Natural killer cell (primary cell): ENCODE measurements at regions not wholly inside any gene's neighbourhood (a gene's known extent, or its start where the extent isn't known, plus 50 kb on each side); places are given as distances from the start of the nearest gene placed in this dataset.
A peak's percentile ranks its signal among the peaks of the same experiment; 100 is the strongest.

Experiments
- ATAC-seq, 3 donors: fragments of 150-1000 bp in 2 of 3; fragments of 200-7000 bp in 1 of 3; cut with Tn5 transposase; 1 replicate in 1 of 3; 2 replicates in 2 of 3; pipeline ENCODE4 v1.10.0; 2021; ENCODE audit warnings: mild to moderate bottlenecking in 2 of 3, moderate library complexity in 2 of 3
- DNase-seq, 2 donors: peaks; one replicate each; pipeline versions ENCODE4 v3.0.0 to v3.0.0-alpha.2; 2013 to 2021; ENCODE audit warnings: mixed read lengths in 1 of 2
- H3K27ac ChIP-seq: one replicate; pipeline ENCODE4 v1.5.1; 2013; ENCODE audit warnings: mild to moderate bottlenecking, low read length
- H3K27me3 ChIP-seq: one replicate; pipeline ENCODE4 v1.6.1; 2013; ENCODE audit warnings: low read length; ENCODE audit not compliant: control insufficient read depth, insufficient read depth
- H3K36me3 ChIP-seq: one replicate; pipeline ENCODE4 v1.6.1; 2013; ENCODE audit warnings: low read length; ENCODE audit not compliant: control insufficient read depth, insufficient read depth
- H3K4me1 ChIP-seq: one replicate; pipeline ENCODE4 v1.6.1; 2013; ENCODE audit warnings: low read length; ENCODE audit not compliant: control insufficient read depth, insufficient read depth
- H3K4me3 ChIP-seq: one replicate; pipeline ENCODE4 v1.5.1; 2013; ENCODE audit warnings: low read length
- H3K9me3 ChIP-seq: one replicate; pipeline ENCODE4 v1.6.1; 2013; ENCODE audit warnings: low read length; ENCODE audit not compliant: control insufficient read depth, insufficient read depth
- H3K27ac Mint-ChIP-seq, 2 donors: one replicate each; pipeline ENCODE4 v1.8.0; 2022; ENCODE audit warnings: mild to moderate bottlenecking in 2 of 2, mixed read lengths in 2 of 2, moderate library complexity in 1 of 2
- H3K27me3 Mint-ChIP-seq, 2 donors: one replicate each; pipeline ENCODE4 v1.8.0; 2022; ENCODE audit warnings: low read depth in 2 of 2, mixed read lengths in 2 of 2
- H3K36me3 Mint-ChIP-seq: one replicate; pipeline ENCODE4 v1.8.0; 2022; ENCODE audit warnings: mixed read lengths
- H3K4me1 Mint-ChIP-seq, 2 donors: one replicate each; pipeline ENCODE4 v1.8.0; 2022; ENCODE audit warnings: mixed read lengths in 2 of 2
- H3K4me3 Mint-ChIP-seq: one replicate; pipeline ENCODE4 v1.8.0; 2022; ENCODE audit warnings: mild to moderate bottlenecking, moderate library complexity, mixed read lengths
- H3K9me3 Mint-ChIP-seq, 2 donors: one replicate each; pipeline ENCODE4 v1.8.0; 2022; ENCODE audit warnings: mixed read lengths in 2 of 2
- WGBS: methylation state at CpG from one replicate; pipeline ENCODE4 v1.1.7; 2013; ENCODE audit warnings: missing lambda C conversion rate; ENCODE audit not compliant: insufficient coverage; 5-methylcytosine and 5-hydroxymethylcytosine counted together
- intact Hi-C: fragments of 100-400 bp; cut with micrococcal nuclease; formaldehyde crosslinking; loops from one replicate; pipeline ENCODE4 v1.14.2; 2022
- TF ChIP-seq, protein P1 (sequence below): fragments of 200-600 bp; IDR thresholded peaks from one replicate; pipeline ENCODE4 v1.8.0; 2022; ENCODE audit warnings: antibody characterized with exemption

DNA sequence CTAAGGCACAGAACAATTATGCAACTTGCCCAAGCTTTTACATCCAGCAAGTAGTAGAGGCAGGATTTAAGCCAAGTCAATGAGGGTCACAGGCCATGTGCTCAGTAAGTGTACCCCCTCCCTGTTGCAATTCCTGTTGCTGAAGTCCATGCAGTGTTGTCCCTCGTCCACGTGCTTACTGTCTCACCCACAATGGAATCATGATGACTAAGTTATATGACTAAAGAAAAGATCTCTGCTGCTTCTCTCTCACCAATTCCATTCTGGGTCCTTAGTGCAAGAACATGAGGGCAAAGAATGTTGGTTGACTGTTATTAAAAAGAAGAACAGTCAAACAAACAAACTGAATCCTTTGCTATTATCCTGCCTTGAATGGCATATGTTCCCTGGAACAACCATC, 233.6 kb upstream of the SLC24A2 start:
- DNase-seq (no peak), ATAC-seq (no peak)
- Histone ChIP-seq H3K4me1 (no peaks in the 10 kb centered on the region), H3K27ac (no peak overlapping the region), H3K27me3 (no peaks in the 10 kb centered on the region), H3K9me3 (no peaks in the 10 kb centered on the region), H3K36me3 (no peaks in the 10 kb centered on the region), H3K4me3 (no peak overlapping the region)
- WGBS: 40% methylated on average over 1 of the region's 2 CpGs
- Mint-ChIP-seq H3K36me3 (no peaks in the 10 kb centered on the region), H3K27ac (no peak overlapping the region), H3K4me3 (no peak overlapping the region), H3K4me1 (no peaks in the 10 kb centered on the region), H3K9me3 (no peaks in the 10 kb centered on the region), H3K27me3 (no peaks in the 10 kb centered on the region)
- intact Hi-C loops: no loop called here
- TF ChIP-seq, protein P1, sequence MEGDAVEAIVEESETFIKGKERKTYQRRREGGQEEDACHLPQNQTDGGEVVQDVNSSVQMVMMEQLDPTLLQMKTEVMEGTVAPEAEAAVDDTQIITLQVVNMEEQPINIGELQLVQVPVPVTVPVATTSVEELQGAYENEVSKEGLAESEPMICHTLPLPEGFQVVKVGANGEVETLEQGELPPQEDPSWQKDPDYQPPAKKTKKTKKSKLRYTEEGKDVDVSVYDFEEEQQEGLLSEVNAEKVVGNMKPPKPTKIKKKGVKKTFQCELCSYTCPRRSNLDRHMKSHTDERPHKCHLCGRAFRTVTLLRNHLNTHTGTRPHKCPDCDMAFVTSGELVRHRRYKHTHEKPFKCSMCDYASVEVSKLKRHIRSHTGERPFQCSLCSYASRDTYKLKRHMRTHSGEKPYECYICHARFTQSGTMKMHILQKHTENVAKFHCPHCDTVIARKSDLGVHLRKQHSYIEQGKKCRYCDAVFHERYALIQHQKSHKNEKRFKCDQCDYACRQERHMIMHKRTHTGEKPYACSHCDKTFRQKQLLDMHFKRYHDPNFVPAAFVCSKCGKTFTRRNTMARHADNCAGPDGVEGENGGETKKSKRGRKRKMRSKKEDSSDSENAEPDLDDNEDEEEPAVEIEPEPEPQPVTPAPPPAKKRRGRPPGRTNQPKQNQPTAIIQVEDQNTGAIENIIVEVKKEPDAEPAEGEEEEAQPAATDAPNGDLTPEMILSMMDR: no peak

DNA sequence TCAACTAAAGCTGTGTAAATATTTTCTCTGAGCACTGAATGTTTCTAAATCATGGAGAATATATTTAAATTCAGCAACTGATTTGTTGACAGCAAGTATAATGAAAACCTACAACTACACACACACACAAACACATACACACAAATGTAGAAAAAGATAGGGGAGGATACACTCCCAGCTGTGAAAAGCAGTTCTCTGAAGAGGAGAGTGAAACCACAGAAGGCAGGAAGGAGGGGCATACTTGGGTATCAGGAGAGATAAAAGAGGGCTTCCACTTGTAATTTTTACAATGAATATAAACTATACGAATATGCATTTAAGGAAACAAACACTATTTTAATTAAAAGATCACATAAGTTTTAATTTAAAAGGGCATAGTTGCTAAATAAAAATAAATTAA, 227.8 kb upstream of the SLC24A2 start:
- no peak overlapping the region for H3K4me3 ChIP-seq
- H3K27ac ChIP-seq: no peak overlapping the region
- TF ChIP-seq, protein P1: no peak
- H3K9me3 Mint-ChIP-seq: peaks cover 0 to 2% of the 10 kb centered on the region in 2 donors
- no peak overlapping the region for H3K27ac Mint-ChIP-seq
- H3K4me1 Mint-ChIP-seq: peaks cover 4 to 5% of the 10 kb centered on the region in 2 donors
- H3K27me3 ChIP-seq: no peaks in the 10 kb centered on the region
- H3K36me3 ChIP-seq: no peaks in the 10 kb centered on the region
- intact Hi-C loops: no loop called here
- H3K4me3 Mint-ChIP-seq: no peak overlapping the region
- no peaks in the 10 kb centered on the region for H3K27me3 Mint-ChIP-seq
- no peaks in the 10 kb centered on the region for H3K36me3 Mint-ChIP-seq
- DNase-seq (no peak), ATAC-seq (no peak)
- no peaks in the 10 kb centered on the region for H3K9me3 ChIP-seq
- H3K4me1 ChIP-seq: no peaks in the 10 kb centered on the region
- WGBS: no CpG with 5 or more reads among the region's 1 CpG

DNA sequence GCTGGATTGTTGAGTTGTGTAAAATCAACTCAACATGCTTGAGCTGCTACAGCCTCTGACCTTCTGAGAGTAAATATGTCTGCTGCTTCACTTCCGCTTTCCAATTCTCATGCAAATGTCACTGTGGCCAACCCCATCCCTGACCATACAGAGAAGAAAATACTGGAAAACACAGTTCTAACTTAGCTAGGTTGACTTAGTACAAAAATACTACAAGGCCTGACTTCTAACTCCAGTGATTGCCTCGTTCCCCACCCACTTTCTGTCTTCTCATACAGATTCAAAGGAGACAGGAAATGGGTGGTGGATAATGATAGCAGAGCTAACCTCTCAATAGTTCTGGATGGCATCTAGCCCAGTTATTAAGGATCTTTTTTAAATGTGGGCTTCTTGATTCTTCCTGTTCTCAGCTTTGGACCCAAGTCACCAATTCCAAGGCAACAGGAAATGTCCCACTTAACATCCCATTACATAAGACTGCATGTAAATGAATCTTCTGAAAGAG, 226.6 kb upstream of the SLC24A2 start:
- Mint-ChIP-seq H3K27ac (no peak overlapping the region), H3K27me3 (no peaks in the 10 kb centered on the region), H3K36me3 (no peaks in the 10 kb centered on the region), H3K9me3 (peaks cover 0 to 5% of the 10 kb centered on the region in 2 donors), H3K4me3 (no peak overlapping the region), H3K4me1 (peaks cover 4 to 5% of the 10 kb centered on the region in 2 donors)
- DNase-seq: peak in 1 of 2 donors; percentile 18
- intact Hi-C loops: no loop called here
- Histone ChIP-seq H3K27ac (no peak overlapping the region), H3K4me3 (no peak overlapping the region), H3K9me3 (no peaks in the 10 kb centered on the region), H3K4me1 (no peaks in the 10 kb centered on the region), H3K27me3 (no peaks in the 10 kb centered on the region), H3K36me3 (no peaks in the 10 kb centered on the region)
- TF ChIP-seq, protein P1: no peak
- 85% methylated on average over 1 of the region's 2 CpGs for WGBS
- ATAC-seq: no peak

DNA sequence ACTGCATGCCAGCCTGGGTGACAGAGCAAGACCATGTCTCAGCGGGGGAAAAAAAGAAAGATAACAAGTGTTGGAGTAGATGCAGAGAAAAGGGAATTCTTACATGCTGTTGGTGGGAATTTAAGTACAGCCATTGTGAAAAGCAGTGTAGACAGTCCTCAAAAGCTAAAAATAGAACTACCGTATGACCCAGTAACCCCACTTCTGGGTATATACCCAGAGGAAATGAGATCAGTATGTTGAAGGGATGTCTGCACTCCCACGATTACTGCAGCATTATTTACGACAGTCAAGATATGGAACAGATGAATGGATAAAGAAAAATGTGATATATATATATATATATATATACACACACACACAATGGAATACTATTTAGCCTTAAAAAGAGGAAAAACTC, 225.3 kb upstream of the SLC24A2 start:
- H3K27ac Mint-ChIP-seq: no peak overlapping the region
- TF ChIP-seq, protein P1: no peak
- intact Hi-C loops: no loop called here

More for the DNA sequence above, 225.3 kb upstream of the SLC24A2 start:
- no peak overlapping the region for H3K4me3 Mint-ChIP-seq
- no peaks in the 10 kb centered on the region for H3K27me3 ChIP-seq
- no peak overlapping the region for H3K27ac ChIP-seq
- peaks cover 0 to 5% of the 10 kb centered on the region in 2 donors for H3K9me3 Mint-ChIP-seq
- 100% methylated on average over 2 of the region's 4 CpGs for WGBS
- no peaks in the 10 kb centered on the region for H3K9me3 ChIP-seq
- H3K4me1 Mint-ChIP-seq: peaks cover 4 to 5% of the 10 kb centered on the region in 2 donors
- no peaks in the 10 kb centered on the region for H3K27me3 Mint-ChIP-seq
- no peak for ATAC-seq
- no peak for DNase-seq
- no peak overlapping the region for H3K4me3 ChIP-seq
- no peaks in the 10 kb centered on the region for H3K36me3 ChIP-seq
- no peaks in the 10 kb centered on the region for H3K36me3 Mint-ChIP-seq
- no peaks in the 10 kb centered on the region for H3K4me1 ChIP-seq
